Superior temporal gyrus (tissue), 1 donor: ENCODE measurements at regions not wholly inside any gene's neighbourhood (a gene's known extent, or its start where the extent isn't known, plus 50 kb on each side); places are given as distances from the start of the nearest gene placed in this dataset.

Experiments
- DNase-seq: peaks from one replicate; pipeline ENCODE4 v3.0.0-alpha.2; 2016; ENCODE audit errors: extremely low spot score

DNA sequence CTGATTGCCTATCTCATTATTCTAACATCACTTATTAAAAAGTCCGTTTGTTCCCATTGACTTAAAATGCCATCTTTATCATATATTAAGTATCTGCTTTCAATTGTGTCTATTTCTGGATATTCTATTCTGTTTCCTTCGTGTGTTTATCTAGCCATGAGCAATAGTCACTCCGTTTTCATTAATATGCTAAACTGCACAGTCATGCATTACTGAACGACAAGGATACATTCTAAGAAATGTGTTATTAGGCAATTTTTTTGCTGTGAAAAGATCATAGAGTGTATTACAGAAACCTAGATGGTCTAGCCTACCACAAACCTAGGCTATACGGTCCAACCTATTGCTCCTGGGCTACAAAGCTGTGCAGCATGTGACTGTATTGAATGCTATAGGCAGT, 482.9 kb downstream of the IRX1 start:
- DNase-seq = no peak

GRCh38 chr5:4079831-4080230, 484.2 kb downstream of the IRX1 start:
- no peak for DNase-seq

DNA sequence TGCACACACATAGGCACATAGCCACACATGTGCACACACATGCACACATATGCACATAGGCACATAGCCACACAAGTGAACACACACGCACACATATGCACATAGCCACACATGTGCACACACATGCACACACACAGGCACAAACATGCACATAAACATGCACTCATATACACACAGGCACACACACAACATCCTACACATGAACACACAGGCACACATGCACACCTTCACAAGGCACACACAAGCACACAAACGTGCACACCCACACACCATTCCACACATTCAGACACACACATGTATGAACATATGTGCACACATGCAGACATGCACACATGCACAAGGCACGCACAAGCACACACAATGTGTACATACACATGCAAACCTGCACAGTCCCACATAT, 484.7 kb downstream of the IRX1 start:
- DNase-seq = no peak

DNA sequence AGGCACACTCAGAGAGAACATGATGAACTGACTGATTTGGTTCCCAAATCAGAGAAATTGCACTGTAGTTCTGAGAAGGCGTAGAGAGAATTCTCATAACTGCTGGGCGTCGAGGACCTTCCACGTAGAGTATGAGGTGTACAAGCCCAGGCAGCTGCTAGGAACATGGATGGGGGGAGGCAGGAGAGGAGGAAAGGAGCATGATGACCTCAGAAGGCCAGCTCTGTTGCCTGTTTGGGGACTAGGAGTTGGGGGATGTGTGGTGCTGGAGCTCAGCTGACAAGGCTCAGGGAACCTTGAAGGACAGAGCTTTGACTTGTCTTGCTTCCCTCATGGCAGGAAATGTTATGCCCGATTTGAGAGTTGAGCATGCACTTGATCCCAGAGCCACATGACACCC, 485.4 kb downstream of the IRX1 start:
- DNase-seq = no peak

DNA sequence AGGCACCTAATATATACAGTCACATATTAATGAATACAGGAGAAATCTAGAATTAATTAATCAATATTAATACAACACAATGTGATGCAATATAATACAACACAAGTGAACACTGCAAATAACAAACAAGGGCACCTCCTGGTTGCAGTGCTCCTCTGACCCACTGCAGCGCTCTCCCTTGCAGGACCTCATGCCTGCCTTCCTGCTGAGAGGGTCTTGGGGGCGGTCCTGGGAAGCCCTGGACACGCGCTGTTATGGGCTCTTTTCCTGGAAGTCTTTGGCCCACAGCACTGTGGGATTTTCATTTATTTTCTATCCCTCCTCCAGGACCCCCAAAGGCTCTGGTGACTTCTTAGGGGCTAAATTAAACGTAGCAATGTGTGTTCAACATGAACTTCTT, 485.8 kb downstream of the IRX1 start:
- no peak for DNase-seq

GRCh38 chr5:4082966-4083564, 487.4 kb downstream of the IRX1 start:
- no peak for DNase-seq

DNA sequence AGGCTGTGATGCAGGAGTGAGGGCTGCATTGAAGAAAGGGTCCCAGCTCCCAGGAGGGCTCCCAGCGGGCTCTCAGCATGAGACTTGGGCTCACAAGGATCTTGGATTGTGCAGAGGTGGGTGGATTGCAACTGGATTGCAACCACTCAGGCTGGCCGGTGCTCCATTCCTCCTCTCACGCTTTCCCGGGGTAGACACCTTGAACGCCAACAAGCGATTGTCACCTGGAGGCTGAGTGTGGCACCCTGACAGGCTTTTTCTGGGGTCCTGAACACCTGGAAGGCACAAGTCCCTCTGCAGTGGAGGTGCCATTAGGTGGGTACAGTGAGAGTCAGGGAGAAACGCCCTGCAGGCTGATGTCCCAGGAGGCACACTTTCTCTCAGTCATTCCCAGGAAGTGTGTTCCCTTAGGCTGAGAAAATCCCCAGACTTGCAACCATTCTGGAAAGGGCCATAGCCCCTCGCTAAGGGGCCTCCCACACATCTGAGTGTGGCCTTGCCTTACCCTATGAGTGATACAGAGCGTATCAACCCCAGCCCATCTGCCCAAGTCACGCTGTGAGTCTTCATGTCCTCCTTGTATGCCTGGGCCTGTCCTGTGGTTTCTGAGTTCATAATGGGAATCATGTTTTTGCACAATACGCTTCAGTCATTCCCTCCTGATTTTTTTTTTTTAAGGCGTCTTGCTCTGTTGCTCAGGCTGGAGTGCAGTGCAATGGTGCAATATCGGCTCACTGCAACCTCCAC, 488.1 kb downstream of the IRX1 start:
- no peak for DNase-seq

GRCh38 chr5:4086081-4086480, 490.4 kb downstream of the IRX1 start:
- DNase-seq = no peak

DNA sequence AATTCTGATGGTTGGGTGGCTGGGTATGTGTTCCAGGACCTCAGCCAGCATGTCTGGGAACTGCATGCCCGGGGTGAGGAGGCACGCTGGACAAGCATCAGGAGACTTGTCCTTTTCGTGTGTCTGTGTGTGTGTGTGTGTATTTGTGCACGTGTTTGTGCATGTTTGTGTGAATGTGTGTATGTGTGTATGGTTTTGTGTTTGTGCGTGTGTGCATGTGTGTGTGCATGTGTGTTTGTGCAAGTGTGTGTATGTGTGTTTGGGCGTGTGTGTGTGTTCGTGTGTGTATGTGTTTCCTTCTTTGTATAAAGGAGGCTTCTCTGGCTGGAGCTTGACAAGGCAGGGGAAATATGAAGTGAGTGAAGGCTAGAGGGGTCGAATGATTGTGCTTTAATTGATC, 491.5 kb downstream of the IRX1 start:
- DNase-seq = no peak

GRCh38 chr5:4089087-4089486, 493.5 kb downstream of the IRX1 start:
- DNase-seq = no peak

DNA sequence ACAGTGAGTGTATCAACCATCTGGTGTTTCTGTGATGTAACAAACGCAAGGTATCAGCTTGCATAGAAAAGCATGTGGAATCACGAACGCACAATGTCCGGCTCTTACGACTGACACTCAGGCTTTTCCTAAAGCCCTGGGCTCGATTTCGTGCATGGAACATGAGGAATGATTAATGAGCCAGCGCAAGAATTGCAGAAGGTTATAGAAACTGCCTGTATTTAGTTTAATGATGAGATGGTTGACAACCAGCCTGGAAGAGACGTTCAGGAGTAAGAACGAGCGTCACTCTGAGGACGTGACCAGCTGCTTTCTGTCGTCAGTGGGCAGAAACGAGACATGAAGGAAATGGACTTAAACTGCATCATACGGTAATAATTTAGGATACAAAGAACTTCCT, 497.6 kb downstream of the IRX1 start:
- no peak for DNase-seq

GRCh38 chr5:4093970-4094369, 498.3 kb downstream of the IRX1 start:
- DNase-seq = no peak

DNA sequence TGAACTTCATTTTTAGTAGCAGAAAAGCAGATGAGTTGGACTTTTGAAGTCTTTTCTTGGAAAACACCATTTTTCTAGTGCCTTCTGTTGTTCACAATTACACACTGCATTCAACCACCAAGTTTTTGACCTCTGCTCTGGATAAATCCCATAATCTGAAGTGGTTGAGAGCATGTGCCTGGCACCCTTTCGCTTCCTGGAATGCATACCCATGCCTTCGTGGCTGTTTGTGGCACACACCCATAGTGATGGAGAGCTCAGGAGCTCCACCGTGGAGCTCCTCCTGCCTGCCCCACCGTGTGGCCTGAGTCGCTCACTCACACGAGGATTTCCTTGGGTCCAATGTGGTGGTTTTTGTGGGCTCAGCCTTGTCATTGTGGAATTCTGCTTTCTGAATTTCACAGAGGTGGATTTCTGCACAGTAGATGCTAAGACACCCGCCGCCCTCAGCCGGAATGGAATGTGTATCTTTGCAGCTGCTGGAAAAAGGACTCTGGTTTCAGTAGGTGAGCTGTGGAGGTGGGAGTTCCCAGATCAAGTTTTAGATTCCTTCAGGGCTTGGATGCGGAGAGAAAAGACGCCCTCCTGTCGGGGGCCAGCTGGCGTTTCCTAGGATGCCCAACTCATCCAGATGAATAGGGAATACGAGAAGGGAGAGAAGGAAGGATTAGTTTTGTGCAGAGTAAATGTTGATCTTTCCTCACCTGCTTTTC, 500.4 kb downstream of the IRX1 start:
- DNase-seq = no peak

- no peak for DNase-seq
Observed at GRCh38 chr5:4097199-4097598, 501.6 kb downstream of the IRX1 start.

- DNase-seq = no peak
Observed at GRCh38 chr5:4098226-4098625, 502.6 kb downstream of the IRX1 start.

DNA sequence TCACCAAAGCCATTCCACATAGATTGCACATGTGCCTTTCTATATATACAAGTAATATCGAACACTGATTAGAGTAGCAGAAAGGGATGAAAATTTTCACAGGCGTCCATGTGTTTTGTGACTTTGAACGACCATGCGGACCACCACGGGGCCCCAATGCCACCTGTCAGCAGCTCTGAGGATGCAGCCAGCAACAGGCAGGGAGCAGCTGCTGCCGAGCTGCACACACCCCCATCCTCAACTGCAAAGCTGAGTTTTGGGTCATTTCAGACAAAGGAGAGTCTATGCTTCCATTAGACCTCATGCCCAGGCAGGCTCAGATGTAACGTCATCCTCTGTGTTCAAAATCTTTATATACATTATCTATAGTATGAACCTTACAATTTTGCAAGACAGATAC, 503.8 kb downstream of the IRX1 start:
- DNase-seq = no peak

GRCh38 chr5:4100739-4101138, 505.1 kb downstream of the IRX1 start:
- no peak for DNase-seq

DNA sequence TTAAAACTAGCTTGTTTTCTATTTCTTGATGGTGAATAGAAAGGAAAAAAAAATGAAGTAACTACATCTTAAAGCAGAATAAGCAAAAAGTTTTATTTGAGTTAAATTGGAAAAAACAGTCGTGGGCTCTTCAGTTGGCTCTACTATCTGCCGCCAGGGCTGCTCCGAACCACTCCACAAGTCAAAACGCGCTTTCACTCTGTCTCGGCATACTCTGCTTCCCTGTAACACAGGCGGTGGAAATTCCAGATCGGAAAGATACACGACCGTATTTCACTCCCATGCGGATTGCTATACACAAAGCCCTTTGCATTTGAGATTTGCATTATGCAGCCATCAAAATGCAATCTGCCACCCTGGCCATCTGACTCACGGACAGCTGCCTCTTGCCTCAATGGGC, 505.6 kb downstream of the IRX1 start:
- no peak for DNase-seq

DNA sequence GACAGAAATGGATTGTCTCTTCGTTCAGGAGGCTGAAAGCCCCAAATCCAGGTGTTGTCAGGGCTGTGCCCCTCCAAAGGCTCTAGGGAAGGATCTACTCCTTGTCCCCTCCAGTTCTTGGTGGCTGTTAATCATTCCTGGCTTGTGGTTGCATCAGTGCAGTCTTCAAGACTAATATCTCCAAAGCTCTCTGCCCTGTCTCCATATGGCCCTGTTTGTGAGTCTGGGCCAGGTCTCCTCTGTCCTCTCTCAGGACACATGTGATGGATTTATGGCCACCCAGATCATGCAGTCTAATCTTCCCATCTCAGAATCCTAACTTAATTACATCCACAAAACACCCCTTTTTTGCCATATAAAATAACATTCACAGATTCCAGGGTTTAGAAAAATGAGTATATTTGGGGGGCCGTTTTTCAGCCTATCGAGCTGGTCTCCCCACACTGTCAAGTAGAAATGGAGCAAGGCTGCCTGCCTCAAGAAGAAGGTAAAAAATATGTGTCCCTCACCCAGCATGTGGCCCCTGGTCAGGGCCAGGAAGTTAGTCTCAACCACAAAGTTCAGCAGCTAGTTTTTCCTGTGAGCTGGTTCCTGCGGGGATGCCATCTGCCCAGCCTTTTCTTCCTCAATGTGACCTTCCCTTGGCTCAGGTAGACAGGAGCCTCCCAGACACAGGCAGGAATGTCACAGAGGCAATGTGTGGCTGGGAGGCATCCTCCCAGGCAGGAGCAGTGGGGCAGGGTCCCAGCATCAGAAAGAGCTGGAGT, 509.4 kb downstream of the IRX1 start:
- no peak for DNase-seq

- DNase-seq = no peak
Observed at GRCh38 chr5:4108690-4109089, 513.1 kb downstream of the IRX1 start.

- no peak for DNase-seq
Observed at GRCh38 chr5:4113426-4113825, 517.8 kb downstream of the IRX1 start.

DNA sequence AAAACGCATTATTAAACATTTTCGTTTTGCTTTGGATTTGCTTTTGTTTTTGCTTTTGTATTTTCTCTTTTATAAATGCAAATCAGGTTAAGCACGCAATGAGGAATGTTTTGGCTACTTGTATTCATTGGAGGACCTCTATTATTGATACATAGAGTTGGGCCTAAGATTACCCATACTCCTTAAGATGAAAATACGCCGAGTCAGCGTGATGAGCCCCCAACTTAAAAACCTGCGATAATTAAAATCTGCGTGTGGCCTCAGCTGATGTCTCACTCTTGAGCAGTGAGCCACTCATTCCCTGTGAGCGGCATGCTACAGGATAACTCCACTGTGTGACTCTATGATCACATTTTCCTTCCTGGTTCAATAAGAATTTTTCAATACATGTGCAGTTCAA, 518.3 kb downstream of the IRX1 start:
- DNase-seq = no peak
